Gastrocnemius medialis (tissue), 4 donors: ENCODE measurements at regions not wholly inside any gene's neighbourhood (a gene's known extent, or its start where the extent isn't known, plus 50 kb on each side); places are given as distances from the start of the nearest gene placed in this dataset.

Experiments used
- CTCF ChIP-seq, 5 experiments: fragments of 450-650 bp in 3 of 5; fragments of 200-600 bp in 2 of 5; sonication (generic) in 2 of 5; IDR thresholded peaks in 4 of 5; conservative IDR thresholded peaks in 1 of 5; 1 replicate in 4 of 5; 2 replicates in 1 of 5; pipeline ENCODE4 v1.5.1; 2016 to 2019; ENCODE audit warnings: antibody characterized with exemption in 5 of 5, mild to moderate bottlenecking in 3 of 5, moderate library complexity in 3 of 5
- POLR2A ChIP-seq, 2 donors: fragments of 450-650 bp; IDR thresholded peaks; one replicate each; pipeline ENCODE4 v1.6.1; 2017; ENCODE audit warnings: antibody characterized with exemption in 2 of 2, mild to moderate bottlenecking in 2 of 2, moderate library complexity in 2 of 2

DNA sequence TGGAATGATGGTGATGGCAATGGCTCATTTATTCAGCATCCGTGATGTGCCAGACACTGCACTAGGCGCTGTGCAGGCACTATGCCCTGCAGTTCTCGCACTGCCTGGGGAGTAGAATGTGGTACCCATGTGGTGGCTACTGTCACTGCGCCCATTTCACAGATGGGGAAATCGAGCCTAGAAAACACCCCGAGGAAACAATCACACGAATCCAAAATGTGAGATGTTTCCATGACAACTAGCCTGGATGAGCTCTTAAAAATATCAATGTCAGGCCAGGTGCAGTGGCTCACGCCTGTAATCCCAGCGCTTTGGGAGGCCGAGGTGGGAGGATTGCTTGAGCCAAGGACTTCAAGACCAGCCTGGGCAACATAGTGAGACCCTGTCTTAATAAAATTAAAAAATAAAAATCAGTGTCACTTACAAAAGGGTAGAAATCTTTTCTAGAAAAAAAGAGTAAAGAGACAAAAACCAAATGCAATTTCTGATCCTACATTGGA lies 57.9 kb upstream of the TNRC6A start:
- TF ChIP-seq CTCF (IDR thresholded peaks at IDR 0.05 in 4 of 5, conservative IDR thresholded peaks at IDR 0.05 in 1 of 5) = no peak
- no peak for TF ChIP-seq POLR2A (IDR thresholded peaks at IDR 0.05)
